A172 (cell line): ENCODE measurements at regions not wholly inside any gene's neighbourhood (a gene's known extent, or its start where the extent isn't known, plus 50 kb on each side); places are given as distances from the start of the nearest gene placed in this dataset.
"Not testable (repeated sequence)": the region's sequence is repeated elsewhere in the genome, so short reads cannot be mapped to it uniquely, and the experiment has no call there.

Experiments
- DNase-seq: peaks from one replicate; pipeline ENCODE4 v3.0.0-alpha.2; 2015; ENCODE audit warnings: low spot score

DNA sequence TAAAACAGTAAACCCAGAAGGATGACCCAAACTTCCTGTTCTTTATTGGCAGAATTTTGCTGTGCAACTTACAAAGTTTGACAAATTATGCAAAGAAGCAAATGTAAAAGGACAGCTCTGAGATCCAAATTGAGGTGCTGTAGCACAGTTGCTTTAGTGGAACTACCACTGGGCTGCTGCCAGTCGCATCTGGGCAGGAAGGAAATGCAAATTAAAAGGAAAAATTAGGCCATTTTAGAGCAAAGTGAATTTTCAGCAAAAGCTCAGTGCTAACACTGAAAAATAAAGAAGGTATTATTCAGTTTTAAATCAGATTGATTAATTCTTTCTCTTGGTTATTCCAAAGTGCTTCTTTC is 104.5 kb downstream of the ZMAT3 start:
- DNase-seq, result no peak

DNA sequence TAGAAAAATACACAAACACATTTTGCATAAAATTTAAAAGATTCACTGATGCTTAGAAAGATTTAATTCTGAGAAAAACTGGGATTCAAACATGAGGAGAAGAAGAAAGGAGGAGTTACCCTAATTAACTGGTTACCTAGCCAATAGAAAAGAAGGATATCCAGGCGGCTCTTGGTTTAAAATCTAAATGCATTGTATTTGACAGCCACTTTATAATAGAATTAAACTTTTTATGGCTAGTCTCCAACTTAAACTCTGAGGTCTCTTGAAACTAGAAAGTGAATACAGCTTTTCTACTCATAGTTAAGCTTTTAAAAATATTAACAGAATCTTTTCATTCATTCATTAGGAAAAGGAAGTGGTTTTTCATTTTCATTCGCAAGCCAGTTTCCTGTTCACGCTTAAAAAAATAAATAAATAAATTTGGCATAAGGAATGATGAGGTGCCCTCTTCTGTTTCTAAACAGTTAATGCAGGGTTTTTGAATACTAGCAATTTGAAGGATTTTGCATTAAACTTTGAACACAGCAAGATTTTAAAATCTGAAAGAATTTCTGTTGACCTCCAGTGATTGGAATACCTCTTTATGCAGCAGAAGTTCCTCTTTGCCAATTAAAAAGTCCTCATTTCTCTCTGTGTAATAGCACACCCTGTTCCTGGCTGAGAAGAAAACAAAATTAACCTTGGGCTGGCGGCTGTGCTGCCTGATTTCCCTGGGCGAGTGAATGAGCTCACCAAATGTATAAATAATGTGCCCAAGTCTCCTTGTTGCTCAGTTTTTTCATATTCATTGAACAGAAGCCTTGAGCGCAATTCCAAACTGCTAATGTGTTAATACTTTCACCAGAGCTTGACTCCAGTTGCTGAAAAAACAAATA is 105.1 kb downstream of the ZMAT3 start:
- DNase-seq, result peak; percentile 59

DNA sequence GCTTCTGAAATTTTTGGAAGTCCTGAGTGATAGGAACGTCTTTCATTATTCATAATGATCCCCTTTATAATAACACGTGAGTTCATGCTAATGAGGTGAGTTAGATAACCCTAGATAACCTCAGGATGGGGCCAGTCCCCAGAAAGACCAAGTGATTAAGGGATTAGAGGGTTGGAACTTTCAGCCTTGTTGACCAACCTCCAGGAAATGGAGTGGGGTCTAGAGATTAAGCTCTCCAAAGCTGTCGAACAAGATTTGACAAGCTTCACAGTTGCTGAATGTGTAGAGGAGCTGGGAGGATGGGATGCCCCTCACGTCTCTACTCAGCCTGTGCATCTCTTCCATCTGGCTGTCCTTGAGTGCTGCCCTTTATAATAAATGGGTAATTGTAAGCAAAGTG is 107.1 kb downstream of the ZMAT3 start:
- no peak for DNase-seq

GRCh38 chr3:178960918-178961317 is 110.7 kb downstream of the ZMAT3 start:
- no peak for DNase-seq

DNA sequence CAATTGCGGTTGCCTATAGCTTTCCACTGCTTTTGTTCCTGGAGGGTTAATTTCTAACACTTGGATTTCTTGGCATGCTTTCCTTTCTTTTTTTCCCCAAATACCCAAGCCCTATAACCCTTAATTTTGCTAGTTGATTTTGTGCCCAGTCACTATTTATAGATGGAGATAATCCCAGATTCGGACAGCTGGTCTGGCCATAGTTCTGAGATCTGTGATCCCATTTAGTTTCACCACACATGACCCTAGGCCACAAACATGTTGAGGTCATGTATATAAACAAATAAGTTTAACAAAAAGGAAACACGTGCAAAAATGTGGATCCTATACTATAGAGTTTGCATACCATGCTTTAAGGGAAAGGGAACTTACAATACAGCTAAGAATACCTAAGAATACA is 111.4 kb downstream of the ZMAT3 start:
- DNase-seq, result no peak

- peak; percentile 34 for DNase-seq
Observed at GRCh38 chr3:178950676-178951075, 120.9 kb downstream of the ZMAT3 start.

DNA sequence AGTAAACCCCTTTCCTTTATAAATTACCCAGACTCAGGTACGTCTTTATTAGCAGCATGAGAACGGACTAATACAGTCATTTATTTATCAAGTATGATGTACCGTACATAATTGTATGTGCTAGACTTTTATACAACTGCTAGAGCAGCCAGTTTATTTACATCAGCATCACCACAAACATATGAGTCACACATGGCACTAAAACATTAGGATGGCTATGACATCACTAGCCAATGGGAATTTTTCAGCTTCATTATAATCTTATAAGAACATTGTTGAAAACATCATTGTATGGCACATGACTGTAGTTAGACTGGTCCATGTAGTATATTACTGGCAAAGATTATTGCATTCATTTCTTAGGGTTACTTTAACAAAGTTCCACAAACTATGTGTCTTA is 121.7 kb downstream of the ZMAT3 start:
- no peak for DNase-seq

DNA sequence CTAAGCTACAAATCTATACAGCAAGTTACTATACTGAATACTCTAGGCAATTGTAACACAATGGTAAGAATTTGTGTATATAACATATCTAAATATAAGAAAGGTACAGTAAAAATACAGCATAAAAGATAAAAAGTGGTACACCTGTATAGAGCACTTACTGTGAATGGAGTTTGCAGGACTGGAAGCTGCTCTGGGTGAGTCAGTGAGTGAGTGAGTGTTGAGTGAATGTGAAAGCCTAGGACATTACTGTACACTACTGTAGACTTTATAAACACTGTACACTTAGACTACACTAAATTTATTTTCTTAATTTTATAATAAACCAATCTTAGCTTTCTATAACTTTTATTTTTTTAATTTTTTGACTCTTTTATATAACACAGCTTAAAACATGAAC is 123.1 kb downstream of the ZMAT3 start:
- no peak for DNase-seq

GRCh38 chr3:178947738-178948137 is 123.9 kb downstream of the ZMAT3 start:
- DNase-seq, result no peak

DNA sequence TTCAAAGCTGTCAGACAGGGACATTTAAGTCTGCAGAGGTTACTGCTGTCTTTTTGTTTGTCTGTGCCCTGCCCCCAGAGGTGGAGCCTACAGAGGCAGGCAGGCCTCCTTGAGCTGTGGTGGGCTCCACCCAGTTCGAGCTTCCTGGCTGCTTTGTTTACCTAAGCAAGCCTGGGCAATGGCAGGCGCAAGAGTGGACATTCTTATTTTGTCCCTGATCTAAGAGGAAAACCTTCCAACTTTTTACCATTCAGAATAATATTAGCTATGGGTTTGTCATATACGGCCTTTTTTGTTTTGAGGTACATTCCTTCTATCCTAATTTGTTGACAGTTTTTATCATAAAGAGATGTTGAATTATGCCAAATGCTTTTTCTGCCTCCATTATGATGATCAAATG is 129.3 kb downstream of the ZMAT3 start:
- not testable (repeated sequence) for DNase-seq

GRCh38 chr3:178930116-178930515 is 141.5 kb downstream of the ZMAT3 start:
- no peak for DNase-seq

DNA sequence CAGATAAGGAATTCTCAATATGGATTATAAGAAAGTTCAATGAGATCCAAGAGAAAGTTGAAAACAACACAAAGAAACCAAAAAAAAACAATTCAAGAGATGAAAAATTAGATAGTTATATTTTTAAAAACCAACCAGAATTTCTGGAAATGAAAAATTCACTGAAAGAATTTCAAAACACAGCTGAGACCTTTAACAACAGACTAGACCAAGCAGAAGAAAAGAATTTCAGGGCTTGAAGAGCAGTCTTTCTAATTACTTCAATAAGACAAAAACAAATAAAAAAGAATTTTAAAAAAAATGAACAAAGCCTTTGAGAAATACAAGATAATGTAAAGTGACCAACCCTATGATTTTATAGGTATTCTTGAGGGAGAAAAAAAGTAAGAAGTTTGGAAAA is 155.4 kb downstream of the ZMAT3 start:
- no peak for DNase-seq

GRCh38 chr3:178915365-178915764 is 156.2 kb downstream of the ZMAT3 start:
- no peak for DNase-seq

DNA sequence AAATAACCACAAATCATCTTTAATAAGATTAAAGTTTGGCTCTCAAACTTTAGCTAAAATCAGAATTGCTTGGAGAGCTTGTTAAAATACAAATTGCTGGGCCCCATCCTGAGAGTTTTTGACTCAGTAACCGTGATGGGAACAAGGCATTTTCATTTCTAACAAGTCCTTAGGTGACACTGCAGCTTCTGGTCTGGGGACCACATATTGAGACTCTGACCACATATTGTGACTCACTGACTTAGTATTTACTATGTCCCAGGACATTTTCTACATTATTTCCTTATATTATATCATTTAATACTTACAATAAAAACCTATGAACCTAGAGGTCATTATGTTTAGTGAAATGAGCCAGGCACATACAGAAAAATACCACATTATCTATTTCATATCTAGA is 164.5 kb downstream of the ZMAT3 start:
- DNase-seq, result no peak

DNA sequence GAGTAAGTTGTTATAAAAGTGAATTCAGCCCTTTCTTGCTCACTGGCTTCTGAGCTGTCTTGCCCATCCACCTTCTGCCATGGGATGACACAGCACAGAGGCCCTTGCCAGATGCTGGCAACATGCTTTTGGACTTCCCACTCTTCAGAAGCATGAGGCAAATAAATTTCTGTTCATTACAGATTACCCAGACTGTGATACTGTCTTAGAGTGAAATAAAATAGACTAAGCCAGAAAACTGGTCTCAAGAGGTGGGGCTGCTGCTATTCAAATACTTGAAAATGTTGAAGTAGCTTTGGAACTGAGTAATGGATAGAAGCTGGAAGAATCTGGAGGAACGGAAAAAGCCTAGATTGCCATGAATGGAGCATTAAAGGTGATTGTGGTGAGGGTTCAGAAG is 170.4 kb downstream of the ZMAT3 start:
- no peak for DNase-seq

- DNase-seq, result no peak
Observed at GRCh38 chr3:178900029-178900646, 171.5 kb downstream of the ZMAT3 start.

DNA sequence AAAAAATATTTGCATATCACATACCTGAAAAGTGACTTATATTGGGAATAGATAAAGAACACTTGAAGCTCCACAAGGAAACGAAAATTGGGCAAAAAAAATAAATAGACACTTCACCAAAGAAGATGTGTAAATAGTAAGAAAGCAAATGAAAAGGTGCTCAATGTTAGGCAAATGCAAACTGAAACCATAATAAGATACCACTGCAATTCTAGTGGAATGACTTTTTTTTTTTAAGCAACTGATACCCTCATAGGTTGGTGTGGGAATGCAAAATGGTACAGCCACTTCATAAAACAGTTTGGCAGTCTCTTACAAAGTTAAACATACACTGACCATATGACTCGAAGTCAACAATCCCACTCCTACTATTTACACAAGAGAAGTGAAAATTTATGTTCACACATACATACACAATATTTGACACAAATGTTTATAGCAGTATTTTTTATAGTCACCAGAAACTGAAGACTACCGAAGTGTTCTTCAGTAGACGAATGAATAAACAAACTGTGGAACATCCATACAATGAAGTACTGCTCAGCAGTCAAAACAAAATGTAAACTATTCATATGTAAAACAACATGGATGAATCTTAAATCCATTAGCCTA is 176.3 kb downstream of the ZMAT3 start:
- DNase-seq, result no peak
